Stimulated activated CD8-positive, alpha-beta memory T cell treated with anti-CD3 and anti-CD28 coated beads, Interleukin-15, amount 100 ng/mL, for 24 hours (primary cell): ENCODE measurements at regions not wholly inside any gene's neighbourhood (a gene's known extent, or its start where the extent isn't known, plus 50 kb on each side); places are given as distances from the start of the nearest gene placed in this dataset.

Experiments
- DNase-seq: peaks from one replicate; pipeline ENCODE4 v3.0.0-alpha.2; 2020; ENCODE audit warnings: low read depth

GRCh38 chr11:115555336-115556090, 51.3 kb upstream of the CADM1 start:
- DNase-seq, result no peak
